ENCODE measurements at regions not wholly inside any gene's neighbourhood (a gene's known extent, or its start where the extent isn't known, plus 50 kb on each side); places are given as distances from the start of the nearest gene placed in this dataset.

DNA sequence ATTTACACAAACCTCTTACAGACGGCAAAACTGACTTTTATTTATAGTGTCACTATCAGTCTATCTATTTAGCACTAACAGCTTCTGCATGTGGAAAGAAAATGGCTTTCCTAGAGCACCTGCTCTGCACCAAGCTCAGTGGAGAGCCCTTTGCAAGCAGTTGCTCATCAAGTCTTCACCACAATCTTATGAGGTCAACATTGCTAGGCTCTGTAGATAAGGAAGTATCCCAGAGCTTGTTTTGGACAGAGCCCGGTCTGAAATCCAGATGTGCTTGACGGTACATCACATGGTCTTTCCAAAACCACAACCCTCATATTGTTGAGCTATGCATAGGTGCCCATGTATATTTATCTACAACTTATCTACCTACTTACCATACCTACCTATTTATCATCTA lies 572.7 kb upstream of the CDH5 start:
- no peak for DNase-seq (ENCODE audit: low spot score in 2 of 2)
- TF ChIP-seq POLR2AphosphoS5 (IDR thresholded peaks at IDR 0.05) (no peak), POLR2A (IDR thresholded peaks at IDR 0.05) (no peak)
- TF ChIP-seq, protein P1, sequence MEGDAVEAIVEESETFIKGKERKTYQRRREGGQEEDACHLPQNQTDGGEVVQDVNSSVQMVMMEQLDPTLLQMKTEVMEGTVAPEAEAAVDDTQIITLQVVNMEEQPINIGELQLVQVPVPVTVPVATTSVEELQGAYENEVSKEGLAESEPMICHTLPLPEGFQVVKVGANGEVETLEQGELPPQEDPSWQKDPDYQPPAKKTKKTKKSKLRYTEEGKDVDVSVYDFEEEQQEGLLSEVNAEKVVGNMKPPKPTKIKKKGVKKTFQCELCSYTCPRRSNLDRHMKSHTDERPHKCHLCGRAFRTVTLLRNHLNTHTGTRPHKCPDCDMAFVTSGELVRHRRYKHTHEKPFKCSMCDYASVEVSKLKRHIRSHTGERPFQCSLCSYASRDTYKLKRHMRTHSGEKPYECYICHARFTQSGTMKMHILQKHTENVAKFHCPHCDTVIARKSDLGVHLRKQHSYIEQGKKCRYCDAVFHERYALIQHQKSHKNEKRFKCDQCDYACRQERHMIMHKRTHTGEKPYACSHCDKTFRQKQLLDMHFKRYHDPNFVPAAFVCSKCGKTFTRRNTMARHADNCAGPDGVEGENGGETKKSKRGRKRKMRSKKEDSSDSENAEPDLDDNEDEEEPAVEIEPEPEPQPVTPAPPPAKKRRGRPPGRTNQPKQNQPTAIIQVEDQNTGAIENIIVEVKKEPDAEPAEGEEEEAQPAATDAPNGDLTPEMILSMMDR (IDR thresholded peaks at IDR 0.05): no peak
- H3K27ac ChIP-seq: no peak overlapping the region
- intact Hi-C loops (cut with DNase I; ENCODE audit: low total_unique reads): no loop called here
- H3K9me3 ChIP-seq: no peaks in the 10 kb centered on the region
- H3K36me3 ChIP-seq: no peaks in the 10 kb centered on the region
- H3K4me3 ChIP-seq: no peak overlapping the region
- H3K27me3 ChIP-seq: no peaks in the 10 kb centered on the region
- no peaks in the 10 kb centered on the region for H3K4me1 ChIP-seq

DNA sequence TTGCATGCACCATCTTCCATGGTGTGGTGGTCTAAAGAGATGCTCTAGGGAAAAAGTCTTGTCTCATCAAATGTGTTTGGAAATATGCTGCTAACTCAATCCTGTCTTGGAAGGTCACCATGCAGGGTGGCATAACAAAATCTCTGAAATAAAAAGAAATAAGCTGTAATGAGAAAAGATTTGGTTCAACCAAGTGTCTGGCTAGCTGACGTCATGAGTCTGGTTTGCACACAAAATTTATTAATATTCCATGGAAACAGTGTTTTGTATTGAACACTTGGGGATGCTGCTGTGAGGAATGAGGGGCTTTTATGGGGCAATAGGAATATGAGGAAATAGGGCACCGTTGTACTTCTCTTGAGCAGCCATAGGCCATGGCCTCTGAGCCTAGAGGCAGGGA lies 575.7 kb upstream of the CDH5 start:
- Histone ChIP-seq H3K4me1 (no peaks in the 10 kb centered on the region), H3K4me3 (no peak overlapping the region), H3K27me3 (no peaks in the 10 kb centered on the region), H3K27ac (no peak overlapping the region), H3K36me3 (no peaks in the 10 kb centered on the region), H3K9me3 (no peaks in the 10 kb centered on the region)
- no peak for TF ChIP-seq POLR2AphosphoS5 (IDR thresholded peaks at IDR 0.05)
- TF ChIP-seq, protein P1 (IDR thresholded peaks at IDR 0.05): no peak
- DNase-seq (ENCODE audit: low spot score in 2 of 2): no peak
- intact Hi-C loops (cut with DNase I; ENCODE audit: low total_unique reads): no loop called here

DNA sequence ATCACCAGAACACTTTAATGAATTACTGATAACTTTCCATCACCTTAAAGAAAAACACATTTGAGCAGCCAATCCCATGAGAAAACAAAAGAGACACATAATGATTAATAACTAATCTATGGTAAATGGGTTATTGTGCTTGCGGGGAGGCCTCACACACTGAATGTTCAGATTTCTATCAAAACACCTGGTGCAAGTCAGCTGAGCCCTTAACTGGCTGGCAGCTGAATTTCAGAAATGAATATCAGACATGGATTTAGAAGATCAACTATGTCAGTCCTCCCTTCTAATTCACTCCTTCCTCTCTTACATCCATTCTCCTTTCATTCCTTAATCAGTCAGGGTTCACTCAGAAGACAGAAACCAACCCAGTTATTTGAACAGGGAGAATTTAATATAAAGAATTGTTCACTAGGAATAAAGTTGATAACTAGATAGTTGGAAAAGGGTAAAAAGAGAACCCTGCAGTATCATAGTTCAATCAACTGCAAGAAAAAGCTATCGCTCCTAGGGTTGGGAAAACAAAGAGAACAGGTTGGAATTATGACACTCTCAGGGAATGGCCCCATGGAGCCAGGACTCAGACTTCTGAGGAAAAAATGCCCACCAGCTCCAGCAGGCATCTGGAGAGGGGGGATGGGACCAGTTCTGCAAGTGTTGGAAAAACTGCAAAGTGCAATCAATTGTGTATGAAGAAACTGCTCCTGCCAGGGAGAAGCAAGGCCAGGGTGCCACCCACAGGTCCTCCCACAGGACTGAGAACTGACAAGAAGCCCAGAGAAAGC lies 577.1 kb upstream of the CDH5 start:
- TF ChIP-seq POLR2A (IDR thresholded peaks at IDR 0.05) (no peak), POLR2AphosphoS5 (IDR thresholded peaks at IDR 0.05) (no peak)
- TF ChIP-seq, protein P1 (IDR thresholded peaks at IDR 0.05): no peak
- intact Hi-C loops (cut with DNase I; ENCODE audit: low total_unique reads): no loop called here

DNA sequence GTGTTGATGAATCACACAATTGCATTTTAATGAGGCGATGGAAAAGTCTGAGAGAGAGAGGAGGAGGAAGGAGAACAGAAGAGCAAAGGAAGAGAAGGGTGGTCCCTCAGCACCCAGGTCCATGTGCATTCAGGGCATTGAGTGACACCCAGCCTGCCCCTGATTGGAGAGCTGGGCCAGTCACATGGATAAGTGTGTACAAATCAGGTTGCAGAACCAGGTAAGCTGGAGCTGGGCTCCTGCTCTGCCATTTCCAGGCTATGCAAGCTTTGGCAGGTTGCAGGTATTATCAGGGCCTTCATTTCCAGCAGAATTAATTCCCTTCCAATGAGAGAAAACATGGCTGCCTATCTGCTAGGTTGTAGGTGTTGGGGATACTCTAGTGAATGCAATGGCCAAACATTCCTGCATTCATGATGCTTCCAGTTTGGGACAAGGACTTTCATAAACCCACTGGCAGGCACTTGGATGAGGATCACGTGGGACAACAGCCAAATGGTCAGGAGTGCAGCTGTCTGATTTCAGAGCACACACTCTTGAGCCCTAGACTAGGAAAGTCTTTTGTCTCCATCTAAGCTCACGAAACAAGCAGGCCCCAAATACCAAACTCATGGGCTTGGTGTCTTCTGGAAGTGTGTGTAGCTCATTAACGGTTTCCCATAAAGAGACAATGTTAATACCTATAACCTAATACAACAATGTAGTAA lies 577.9 kb upstream of the CDH5 start:
- H3K36me3 ChIP-seq: no peaks in the 10 kb centered on the region
- no peaks in the 10 kb centered on the region for H3K9me3 ChIP-seq
- DNase-seq (ENCODE audit: low spot score in 2 of 2): no peak
- TF ChIP-seq POLR2AphosphoS5 (IDR thresholded peaks at IDR 0.05) (no peak), POLR2A (IDR thresholded peaks at IDR 0.05) (no peak)
- TF ChIP-seq, protein P1 (IDR thresholded peaks at IDR 0.05): no peak
- no peak overlapping the region for H3K4me3 ChIP-seq
- H3K4me1 ChIP-seq: no peaks in the 10 kb centered on the region
- no peaks in the 10 kb centered on the region for H3K27me3 ChIP-seq
- no peak overlapping the region for H3K27ac ChIP-seq
- intact Hi-C loops (cut with DNase I; ENCODE audit: low total_unique reads): no loop called here

More for the DNA sequence above, 577.1 kb upstream of the CDH5 start:
- Histone ChIP-seq H3K27ac (no peak overlapping the region), H3K9me3 (no peaks in the 10 kb centered on the region), H3K4me3 (no peak overlapping the region), H3K4me1 (no peaks in the 10 kb centered on the region), H3K36me3 (no peaks in the 10 kb centered on the region), H3K27me3 (no peaks in the 10 kb centered on the region)
- no peak for DNase-seq (ENCODE audit: low spot score in 2 of 2)

DNA sequence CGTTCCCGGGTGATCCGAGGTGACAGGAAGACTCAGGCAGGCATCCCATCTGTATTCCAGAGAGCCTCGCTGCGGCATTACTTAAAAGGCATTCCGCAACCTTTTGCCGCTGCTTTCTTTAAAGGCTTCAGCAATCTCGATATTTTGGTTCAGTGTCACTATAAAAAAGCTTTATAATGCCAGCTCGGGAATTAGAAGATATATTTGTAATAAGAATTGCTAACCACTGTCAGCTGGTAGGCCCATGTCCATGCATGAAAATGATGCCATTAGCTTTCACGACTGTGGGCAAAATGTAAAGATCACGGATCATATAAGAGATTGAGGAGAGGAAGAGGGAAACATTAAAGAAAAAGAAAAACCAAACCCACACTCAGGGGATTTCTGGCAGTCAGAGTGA lies 578.6 kb upstream of the CDH5 start:
- no peak overlapping the region for H3K4me3 ChIP-seq
- H3K9me3 ChIP-seq: no peaks in the 10 kb centered on the region
- no peaks in the 10 kb centered on the region for H3K36me3 ChIP-seq
- H3K27me3 ChIP-seq: no peaks in the 10 kb centered on the region
- intact Hi-C loops (cut with DNase I; ENCODE audit: low total_unique reads): no loop called here
- H3K27ac ChIP-seq: no peak overlapping the region
- TF ChIP-seq, protein P1 (IDR thresholded peaks at IDR 0.05): no peak
- TF ChIP-seq POLR2AphosphoS5 (IDR thresholded peaks at IDR 0.05): no peak
- TF ChIP-seq POLR2A (IDR thresholded peaks at IDR 0.05): no peak
- no peaks in the 10 kb centered on the region for H3K4me1 ChIP-seq
- DNase-seq (ENCODE audit: low spot score in 2 of 2): no peak

All from breast epithelium (tissue), 4 donors.